A549 (cell line): ENCODE measurements at regions not wholly inside any gene's neighbourhood (a gene's known extent, or its start where the extent isn't known, plus 50 kb on each side); places are given as distances from the start of the nearest gene placed in this dataset.

Experiments used
- ATAC-seq, 2 experiments: fragments of 200-7000 bp in 1 of 2; fragments of >200 bp in 1 of 2; cut with Nextera tagmentation in 1 of 2; cut with Tn5 transposase in 1 of 2; 3 replicates each; pipeline versions ENCODE4 v1.8.0 to v1.9.1; 2018 to 2020; ENCODE audit warnings: mild to moderate bottlenecking in 1 of 2, moderate library complexity in 1 of 2
- CTCF ChIA-PET: fragments of 300-600 bp; sonication (Branson Sonifier 250); formaldehyde crosslinking; extraction: SDS; loops from one replicate; lab custom pipeline; 2021; ENCODE audit warnings: antibody characterized with exemption, inconsistent platforms; lab: Yijun Ruan, JAX
- POLR2A ChIA-PET: fragments of 350-600 bp; formaldehyde crosslinking; extraction: SDS; loops from one replicate; lab custom pipeline; 2021; ENCODE audit warnings: antibody characterized with exemption, inconsistent platforms; lab: Yijun Ruan, JAX
- DNase-seq, 2 experiments: peaks; one replicate each; pipeline versions ENCODE4 v3.0.0 to v3.0.0-alpha.2; 2011 to 2016; ENCODE audit warnings: low read depth in 1 of 2, low spot score in 1 of 2
- FAIRE-seq: peaks from 2 replicates; lab custom pipeline; 2011; peaks lifted over from hg19 to GRCh38; lab: Jason Lieb, UNC
- H3K27ac ChIP-seq, 2 experiments: fragments of >200 bp; sonication (Bioruptor Twin); formaldehyde crosslinking; 3 replicates each; pipeline ENCODE4 v1.5.1; 2016 to 2017
- H3K4me1 ChIP-seq: fragments of >200 bp; sonication (Bioruptor Twin); formaldehyde crosslinking; 3 replicates; pipeline ENCODE4 v1.6.1; 2016
- H3K4me2 ChIP-seq: fragments of >200 bp; sonication (Bioruptor Twin); formaldehyde crosslinking; 3 replicates; pipeline ENCODE4 v1.6.1; 2016
- H3K4me3 ChIP-seq: fragments of >200 bp; sonication (Bioruptor Twin); formaldehyde crosslinking; 3 replicates; pipeline ENCODE4 v1.5.1; 2016
- H3K9me3 ChIP-seq: fragments of >200 bp; sonication (Bioruptor Twin); formaldehyde crosslinking; 3 replicates; pipeline ENCODE4 v1.6.1; 2016
- ATOH8 ChIP-seq: fragments of 250-450 bp; sonication (Bioruptor Pico); IDR thresholded peaks from 2 replicates; pipeline ENCODE4 v1.5.0; 2020; ENCODE audit warnings: low read depth, mild to moderate bottlenecking, moderate library complexity
- CEBPB ChIP-seq, 2 experiments: fragments of >200 bp in 1 of 2; sonication (Bioruptor Twin) in 1 of 2; formaldehyde crosslinking in 1 of 2; IDR thresholded peaks; 2 replicates each; pipeline ENCODE4 v1.6.1; 2012 to 2016
- CHD2 ChIP-seq: fragments of 150-350 bp; IDR thresholded peaks from 2 replicates; pipeline ENCODE4 v1.6.1; 2014; ENCODE audit warnings: low read length; ENCODE audit not compliant: partially characterized antibody
- CHD4 ChIP-seq: fragments of 200-600 bp; sonication (generic); IDR thresholded peaks from 2 replicates; pipeline ENCODE4 v1.6.1; 2016; ENCODE audit warnings: antibody characterized with exemption, mild to moderate bottlenecking, borderline replicate concordance
- CTCF ChIP-seq: fragments of >200 bp; sonication (Bioruptor Twin); formaldehyde crosslinking; IDR thresholded peaks from 3 replicates; pipeline ENCODE4 v1.5.1; 2016
- FOSB ChIP-seq: fragments of 250-450 bp; sonication (Bioruptor Pico); IDR thresholded peaks from 2 replicates; pipeline ENCODE4 v1.5.0; 2020; ENCODE audit warnings: mild to moderate bottlenecking, moderate library complexity
- FOXS1 ChIP-seq: fragments of 250-450 bp; sonication (Bioruptor Pico); IDR thresholded peaks from 2 replicates; pipeline ENCODE4 v1.5.0; 2020; ENCODE audit warnings: mild to moderate bottlenecking, moderate library complexity
- HMGXB4 ChIP-seq: fragments of 250-450 bp; sonication (Bioruptor Pico); IDR thresholded peaks from 2 replicates; pipeline ENCODE4 v1.5.0; 2021; ENCODE audit warnings: mild to moderate bottlenecking, moderate library complexity, borderline replicate concordance
- HOXB13 ChIP-seq: fragments of 250-450 bp; sonication (Bioruptor Pico); IDR thresholded peaks from 2 replicates; pipeline ENCODE4 v1.5.0; 2020; ENCODE audit warnings: low read depth, mild to moderate bottlenecking, moderate library complexity
- JUNB ChIP-seq: fragments of >200 bp; sonication (Bioruptor Twin); formaldehyde crosslinking; IDR thresholded peaks from 2 replicates; pipeline ENCODE4 v1.6.1; 2016
- MAX ChIP-seq: IDR thresholded peaks from 2 replicates; pipeline ENCODE4 v1.6.1; 2012
- NPAS2 ChIP-seq: fragments of 250-450 bp; sonication (Bioruptor Pico); IDR thresholded peaks from 2 replicates; pipeline ENCODE4 v1.8.0; 2022; ENCODE audit warnings: mild to moderate bottlenecking, moderate library complexity, borderline replicate concordance
- POLR2AphosphoS2 ChIP-seq: conservative IDR thresholded peaks from 2 replicates; pipeline ENCODE4 v1.6.1; 2012; ENCODE audit warnings: low read length, improper control_type of control experiment, inconsistent platforms
- RARB ChIP-seq: fragments of 250-450 bp; sonication (Bioruptor Pico); IDR thresholded peaks from 2 replicates; pipeline ENCODE4 v1.8.0; 2021; ENCODE audit warnings: mild to moderate bottlenecking, moderate library complexity
- RNF2 ChIP-seq: fragments of 200-600 bp; sonication (generic); IDR thresholded peaks from 2 replicates; pipeline ENCODE4 v1.6.1; 2016; ENCODE audit warnings: low read depth, mild to moderate bottlenecking, antibody characterized with exemption, moderate library complexity, borderline replicate concordance
- whole genome bisulfite sequencing: methylation state at CpG from one replicate; pipeline ENCODE4 v1.1.6; 2017; ENCODE audit errors: missing lambda C conversion rate; 5-methylcytosine and 5-hydroxymethylcytosine counted together
- TF ChIP-seq, protein P1 (sequence below): fragments of 150-350 bp; IDR thresholded peaks from 2 replicates; pipeline ENCODE4 v1.6.1; 2014; ENCODE audit warnings: low read depth, mild to moderate bottlenecking, low read length
- TF ChIP-seq, protein P2 (sequence below): IDR thresholded peaks from 2 replicates; pipeline ENCODE4 v1.6.1; 2012; ENCODE audit warnings: low read depth, borderline replicate concordance
- TF ChIP-seq, protein P3 (sequence below): IDR thresholded peaks from 2 replicates; pipeline ENCODE4 v1.6.1; 2012

- CTCF ChIA-PET, result no interaction called here
- TF ChIP-seq FOSB (CRISPR knock-in tag) (no peak), CHD4 (no peak), HOXB13 (CRISPR knock-in tag) (no peak), CTCF (no peak), POLR2AphosphoS2 (no peak), MAX (no peak), NPAS2 (CRISPR knock-in tag) (no peak), RNF2 (no peak), RARB (no peak), HMGXB4 (CRISPR knock-in tag) (no peak), CEBPB (IDR thresholded peaks at IDR 0.05) (no peak), JUNB (no peak), FOXS1 (no peak), ATOH8 (CRISPR knock-in tag) (no peak)
- TF ChIP-seq, protein P1, sequence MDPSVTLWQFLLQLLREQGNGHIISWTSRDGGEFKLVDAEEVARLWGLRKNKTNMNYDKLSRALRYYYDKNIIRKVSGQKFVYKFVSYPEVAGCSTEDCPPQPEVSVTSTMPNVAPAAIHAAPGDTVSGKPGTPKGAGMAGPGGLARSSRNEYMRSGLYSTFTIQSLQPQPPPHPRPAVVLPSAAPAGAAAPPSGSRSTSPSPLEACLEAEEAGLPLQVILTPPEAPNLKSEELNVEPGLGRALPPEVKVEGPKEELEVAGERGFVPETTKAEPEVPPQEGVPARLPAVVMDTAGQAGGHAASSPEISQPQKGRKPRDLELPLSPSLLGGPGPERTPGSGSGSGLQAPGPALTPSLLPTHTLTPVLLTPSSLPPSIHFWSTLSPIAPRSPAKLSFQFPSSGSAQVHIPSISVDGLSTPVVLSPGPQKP, result no peak
- TF ChIP-seq, protein P2, sequence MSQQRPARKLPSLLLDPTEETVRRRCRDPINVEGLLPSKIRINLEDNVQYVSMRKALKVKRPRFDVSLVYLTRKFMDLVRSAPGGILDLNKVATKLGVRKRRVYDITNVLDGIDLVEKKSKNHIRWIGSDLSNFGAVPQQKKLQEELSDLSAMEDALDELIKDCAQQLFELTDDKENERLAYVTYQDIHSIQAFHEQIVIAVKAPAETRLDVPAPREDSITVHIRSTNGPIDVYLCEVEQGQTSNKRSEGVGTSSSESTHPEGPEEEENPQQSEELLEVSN, result no peak
- TF ChIP-seq, protein P3, sequence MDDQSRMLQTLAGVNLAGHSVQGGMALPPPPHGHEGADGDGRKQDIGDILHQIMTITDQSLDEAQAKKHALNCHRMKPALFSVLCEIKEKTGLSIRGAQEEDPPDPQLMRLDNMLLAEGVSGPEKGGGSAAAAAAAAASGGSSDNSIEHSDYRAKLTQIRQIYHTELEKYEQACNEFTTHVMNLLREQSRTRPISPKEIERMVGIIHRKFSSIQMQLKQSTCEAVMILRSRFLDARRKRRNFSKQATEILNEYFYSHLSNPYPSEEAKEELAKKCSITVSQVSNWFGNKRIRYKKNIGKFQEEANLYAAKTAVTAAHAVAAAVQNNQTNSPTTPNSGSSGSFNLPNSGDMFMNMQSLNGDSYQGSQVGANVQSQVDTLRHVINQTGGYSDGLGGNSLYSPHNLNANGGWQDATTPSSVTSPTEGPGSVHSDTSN, result no peak
- TF ChIP-seq, all 56 proteins: peak for 0
- no peak overlapping the region for H3K4me2 ChIP-seq
- H3K9me3 ChIP-seq, result no peaks in the 10 kb centered on the region
- WGBS, result 7% methylated on average over 2 of the region's 2 CpGs
- FAIRE-seq (no peak), ATAC-seq (no peak), DNase-seq (no peak)
- H3K4me3 ChIP-seq, result no peak overlapping the region
- H3K4me1 ChIP-seq, result no peaks in the 10 kb centered on the region
- POLR2A ChIA-PET, result no interaction called here
- H3K27ac ChIP-seq, result no peak overlapping the region
These were observed 161.8 kb upstream of the PDE4B start for GRCh38 chr1:65630855-65631254.

DNA sequence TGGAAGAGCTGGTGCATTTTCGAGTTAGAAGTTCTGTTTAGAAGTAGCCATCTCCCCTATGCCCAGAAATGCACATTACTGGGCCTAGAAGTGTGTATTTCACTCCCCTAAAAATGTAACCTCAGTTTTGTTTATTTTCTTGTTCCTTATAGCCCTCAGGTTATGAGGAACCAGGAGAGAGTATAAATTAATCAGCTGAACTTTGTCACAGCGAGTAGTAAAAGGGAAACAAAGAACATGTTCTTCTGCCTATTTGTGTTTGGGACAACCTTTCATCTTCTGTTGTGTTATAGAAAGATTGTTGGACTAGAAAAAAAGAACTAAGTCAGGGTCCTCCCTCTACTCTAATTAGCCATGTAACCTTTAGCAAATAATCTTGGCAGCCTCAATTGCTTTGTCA is 160.5 kb upstream of the PDE4B start:
- FAIRE-seq (no peak), DNase-seq (no peak), ATAC-seq (no peak)
- WGBS, result 45% methylated on average over 2 of the region's 2 CpGs
- H3K4me2 ChIP-seq, result no peak overlapping the region
- H3K4me3 ChIP-seq, result no peak overlapping the region
- no peaks in the 10 kb centered on the region for H3K4me1 ChIP-seq
- TF ChIP-seq CHD2, result no peak
- no peaks in the 10 kb centered on the region for H3K9me3 ChIP-seq
- POLR2A ChIA-PET, result no interaction called here
- no peak overlapping the region for H3K27ac ChIP-seq
- CTCF ChIA-PET, result interaction anchor here (0.9 kb wide), 1 partner anchor 56 kb away, joined by 3 read pairs; no protein-coding TSS in a partner anchor
